Neural cell (in vitro differentiated cells): ENCODE measurements at regions not wholly inside any gene's neighbourhood (a gene's known extent, or its start where the extent isn't known, plus 50 kb on each side); places are given as distances from the start of the nearest gene placed in this dataset.

Experiments
- H2AFZ ChIP-seq: fragments of 200-600, 300-800 bp; sonication (generic), shearing (Covaris generic); 2 replicates; pipeline ENCODE4 v1.6.0; 2014; ENCODE audit warnings: low read depth, mild to moderate bottlenecking, antibody characterized with exemption, low read length, moderate library complexity
- H3F3A ChIP-seq: fragments of 200-600 bp; shearing (Covaris generic); 2 replicates; pipeline ENCODE4 v1.6.1; 2016; ENCODE audit warnings: mild to moderate bottlenecking, moderate library complexity, mixed read lengths, antibody characterized with exemption, low read length; ENCODE audit not compliant: insufficient read depth, poor library complexity, severe bottlenecking
- H3K27ac ChIP-seq: fragments of 200-600, 300-800 bp; sonication (generic), shearing (Covaris generic); 2 replicates; pipeline ENCODE4 v1.5.1; 2014; ENCODE audit warnings: mild to moderate bottlenecking, low read length, moderate library complexity
- H3K27me3 ChIP-seq: fragments of 300-800, 200-600 bp; sonication (generic), shearing (Covaris generic); 2 replicates; pipeline ENCODE4 v1.6.0; 2014; ENCODE audit warnings: mild to moderate bottlenecking, low read depth, low read length, moderate library complexity; ENCODE audit not compliant: insufficient read depth
- H3K36me3 ChIP-seq: fragments of 300-800, 200-600 bp; sonication (generic), shearing (Covaris generic); 2 replicates; pipeline ENCODE4 v1.5.1; 2014; ENCODE audit warnings: mild to moderate bottlenecking, antibody characterized with exemption, low read length, moderate library complexity; ENCODE audit not compliant: insufficient read depth
- H3K4me2 ChIP-seq: fragments of 300-800, 200-600 bp; sonication (generic), shearing (Covaris generic); 2 replicates; pipeline ENCODE4 v1.6.0; 2014; ENCODE audit warnings: mild to moderate bottlenecking, low read length
- H3K4me3 ChIP-seq: fragments of 300-800, 200-600 bp; sonication (generic), shearing (Covaris generic); 2 replicates; pipeline ENCODE4 v1.5.1; 2014; ENCODE audit warnings: mild to moderate bottlenecking, low read length, moderate library complexity
- H3K79me2 ChIP-seq: fragments of 200-600 bp; shearing (Covaris generic); replicated peaks from 2 replicates; pipeline ENCODE4 v1.6.0; 2014; ENCODE audit warnings: mild to moderate bottlenecking, low read length, moderate library complexity; ENCODE audit not compliant: insufficient read depth
- H3K9ac ChIP-seq: fragments of 300-800, 200-600 bp; sonication (generic), shearing (Covaris generic); 2 replicates; pipeline ENCODE4 v1.6.1; 2016; ENCODE audit warnings: mild to moderate bottlenecking, low read length, mixed read lengths
- H3K9me2 ChIP-seq: fragments of 200-600 bp; shearing (Covaris generic); 2 replicates; pipeline ENCODE4 v1.6.1; 2016; ENCODE audit warnings: mild to moderate bottlenecking, low read length, mixed read lengths; ENCODE audit not compliant: insufficient read depth
- H3K9me3 ChIP-seq: fragments of 200-600, 300-800 bp; sonication (generic), shearing (Covaris generic); 2 replicates; pipeline ENCODE4 v1.6.1; 2016; ENCODE audit warnings: mild to moderate bottlenecking, mixed run types, low read length, moderate library complexity, mixed read lengths
- H4K20me1 ChIP-seq: fragments of 200-600 bp; shearing (Covaris generic); 2 replicates; pipeline ENCODE4 v1.6.1; 2016; ENCODE audit warnings: mild to moderate bottlenecking, mixed run types; ENCODE audit not compliant: insufficient read depth
- CTCF ChIP-seq: fragments of 450-650 bp; IDR thresholded peaks from 2 replicates; pipeline ENCODE4 v1.5.1; 2014; ENCODE audit warnings: antibody characterized with exemption, mild to moderate bottlenecking, moderate library complexity; ENCODE audit not compliant: poor library complexity, severe bottlenecking
- EP300 ChIP-seq: fragments of 450-650 bp; conservative IDR thresholded peaks from 2 replicates; pipeline ENCODE4 v1.6.1; 2014; ENCODE audit warnings: antibody characterized with exemption, mild to moderate bottlenecking, moderate library complexity; ENCODE audit not compliant: poor library complexity, severe bottlenecking
- EZH2 ChIP-seq: fragments of 200-600, 300-800 bp; shearing (Covaris generic), sonication (generic); IDR thresholded peaks from 2 replicates; pipeline ENCODE4 v1.6.1; 2014; ENCODE audit warnings: antibody characterized with exemption, low read length, borderline replicate concordance, mild to moderate bottlenecking; ENCODE audit not compliant: insufficient read depth, poor library complexity, severe bottlenecking
- MXI1 ChIP-seq: fragments of 450-650 bp; conservative IDR thresholded peaks from 2 replicates; pipeline ENCODE4 v1.6.1; 2014; ENCODE audit warnings: antibody characterized with exemption, mild to moderate bottlenecking; ENCODE audit not compliant: poor library complexity, severe bottlenecking
- POLR2AphosphoS5 ChIP-seq: IDR thresholded peaks from 2 replicates; pipeline ENCODE4 v1.6.1; 2012
- RAD21 ChIP-seq: fragments of 450-650 bp; conservative IDR thresholded peaks from 2 replicates; pipeline ENCODE4 v1.6.1; 2014; ENCODE audit warnings: antibody characterized with exemption, mild to moderate bottlenecking, moderate library complexity
- REST ChIP-seq: IDR thresholded peaks from 2 replicates; pipeline ENCODE4 v1.6.1; 2012; ENCODE audit warnings: borderline replicate concordance
- SMC3 ChIP-seq: fragments of 450-650 bp; conservative IDR thresholded peaks from 2 replicates; pipeline ENCODE4 v1.6.1; 2014; ENCODE audit warnings: antibody characterized with exemption, mild to moderate bottlenecking, moderate library complexity; ENCODE audit not compliant: poor library complexity
- TAF1 ChIP-seq: IDR thresholded peaks from 2 replicates; pipeline ENCODE4 v1.6.1; 2012; ENCODE audit warnings: low read depth

GRCh38 chr2:217339753-217340152 is 479.9 kb upstream of the TNP1 start:
- Histone ChIP-seq H3K79me2 (no peaks in the 10 kb centered on the region), H2AFZ (no peak overlapping the region), H3K27me3 (no peaks in the 10 kb centered on the region), H3K27ac (no peak overlapping the region), H3K4me3 (no peak overlapping the region), H3F3A (no peaks in the 10 kb centered on the region), H3K36me3 (no peaks in the 10 kb centered on the region), H4K20me1 (no peaks in the 10 kb centered on the region), H3K4me2 (no peak overlapping the region), H3K9me2 (no peaks in the 10 kb centered on the region), H3K9me3 (no peaks in the 10 kb centered on the region), H3K9ac (no peak overlapping the region)
- no peak for TF ChIP-seq EZH2
- TF ChIP-seq TAF1 = no peak
- TF ChIP-seq CTCF = no peak
- no peak for TF ChIP-seq SMC3
- TF ChIP-seq POLR2AphosphoS5 = no peak
- no peak for TF ChIP-seq EP300
- TF ChIP-seq MXI1 = no peak
- TF ChIP-seq REST = no peak
- TF ChIP-seq RAD21 = no peak

GRCh38 chr2:217338306-217338916 is 478.5 kb upstream of the TNP1 start:
- H3K4me3 ChIP-seq = no peak overlapping the region
- H4K20me1 ChIP-seq = no peaks in the 10 kb centered on the region
- TF ChIP-seq MXI1 (no peak), RAD21 (no peak), EZH2 (no peak), REST (no peak), TAF1 (no peak), EP300 (no peak), CTCF (no peak), POLR2AphosphoS5 (no peak), SMC3 (no peak)
- H3K27ac ChIP-seq = no peak overlapping the region
- H2AFZ ChIP-seq = no peak overlapping the region
- H3K9me2 ChIP-seq = no peaks in the 10 kb centered on the region
- no peaks in the 10 kb centered on the region for H3K27me3 ChIP-seq
- H3F3A ChIP-seq = no peaks in the 10 kb centered on the region
- no peak overlapping the region for H3K4me2 ChIP-seq
- no peaks in the 10 kb centered on the region for H3K79me2 ChIP-seq
- no peaks in the 10 kb centered on the region for H3K9me3 ChIP-seq
- H3K36me3 ChIP-seq = no peaks in the 10 kb centered on the region
- H3K9ac ChIP-seq = no peak overlapping the region
